Astrocyte (in vitro differentiated cells and primary cell): ENCODE measurements at regions not wholly inside any gene's neighbourhood (a gene's known extent, or its start where the extent isn't known, plus 50 kb on each side); places are given as distances from the start of the nearest gene placed in this dataset.

Experiments used
- DNase-seq: peaks from one replicate; pipeline ENCODE4 v3.0.0-alpha.2; 2010; ENCODE audit warnings: low read depth
- FAIRE-seq: peaks from 2 replicates; lab custom pipeline; 2011; peaks lifted over from hg19 to GRCh38; lab: Jason Lieb, UNC
- H2AFZ ChIP-seq: 2 replicates; pipeline ENCODE4 v1.6.0; 2012; ENCODE audit warnings: low read depth, low read length, inconsistent platforms
- H3K27ac ChIP-seq: 2 replicates; pipeline ENCODE4 v1.5.1; 2011; ENCODE audit warnings: low read depth, low read length, inconsistent platforms
- H3K27me3 ChIP-seq: 2 replicates; pipeline ENCODE4 v1.6.0; 2011; ENCODE audit warnings: low read length, inconsistent platforms; ENCODE audit not compliant: insufficient read depth
- H3K36me3 ChIP-seq: 2 replicates; pipeline ENCODE4 v1.5.1; 2011; ENCODE audit warnings: low read length, inconsistent platforms; ENCODE audit not compliant: insufficient read depth
- H3K4me1 ChIP-seq: 2 replicates; pipeline ENCODE4 v1.5.1; 2011; ENCODE audit warnings: low read length, inconsistent platforms; ENCODE audit not compliant: insufficient read depth
- H3K4me2 ChIP-seq: 2 replicates; pipeline ENCODE4 v1.6.0; 2012; ENCODE audit warnings: low read length, inconsistent platforms
- H3K4me3 ChIP-seq: 2 replicates; pipeline ENCODE4 v1.5.1; 2011; ENCODE audit warnings: low read depth, mild to moderate bottlenecking, low read length, inconsistent platforms; ENCODE audit not compliant: insufficient read depth
- H3K79me2 ChIP-seq: 2 replicates; pipeline ENCODE4 v1.6.0; 2012; ENCODE audit warnings: mild to moderate bottlenecking, low read length, inconsistent platforms; ENCODE audit not compliant: insufficient read depth
- H3K9ac ChIP-seq: 2 replicates; pipeline ENCODE4 v1.6.0; 2012; ENCODE audit warnings: mild to moderate bottlenecking, low read length, inconsistent platforms
- H3K9me3 ChIP-seq: 2 replicates; pipeline ENCODE4 v1.5.1; 2012; ENCODE audit warnings: low read depth, mild to moderate bottlenecking, low read length, inconsistent platforms; ENCODE audit not compliant: insufficient read depth
- H4K20me1 ChIP-seq: 2 replicates; pipeline ENCODE4 v1.6.0; 2012; ENCODE audit warnings: low read length, inconsistent platforms; ENCODE audit not compliant: insufficient read depth
- H3K27ac Mint-ChIP-seq: one replicate; pipeline ENCODE4 v1.8.0; 2021; ENCODE audit warnings: mild to moderate bottlenecking, mixed read lengths; ENCODE audit not compliant: unreplicated experiment
- H3K27me3 Mint-ChIP-seq: one replicate; pipeline ENCODE4 v1.8.0; 2021; ENCODE audit warnings: low read depth, mixed read lengths; ENCODE audit not compliant: unreplicated experiment
- H3K36me3 Mint-ChIP-seq: one replicate; pipeline ENCODE4 v1.8.0; 2021; ENCODE audit warnings: low read depth, mixed read lengths; ENCODE audit not compliant: unreplicated experiment
- H3K4me1 Mint-ChIP-seq: one replicate; pipeline ENCODE4 v1.8.0; 2021; ENCODE audit warnings: low read depth, mixed read lengths; ENCODE audit not compliant: unreplicated experiment
- H3K4me3 Mint-ChIP-seq: one replicate; pipeline ENCODE4 v1.8.0; 2021; ENCODE audit warnings: mild to moderate bottlenecking, moderate library complexity, mixed read lengths; ENCODE audit not compliant: unreplicated experiment
- H3K9me3 Mint-ChIP-seq: one replicate; pipeline ENCODE4 v1.8.0; 2021; ENCODE audit warnings: mild to moderate bottlenecking, mixed read lengths; ENCODE audit not compliant: unreplicated experiment
- EZH2 ChIP-seq: IDR thresholded peaks from 2 replicates; pipeline ENCODE4 v1.6.1; 2012; ENCODE audit warnings: mild to moderate bottlenecking, low read length, inconsistent platforms; ENCODE audit not compliant: insufficient read depth
- TF ChIP-seq, protein P1 (sequence below): IDR thresholded peaks from 2 replicates; pipeline ENCODE4 v1.5.1; 2011; ENCODE audit warnings: low read depth, mild to moderate bottlenecking, inconsistent platforms, low read length, moderate library complexity; ENCODE audit not compliant: insufficient read depth

DNA sequence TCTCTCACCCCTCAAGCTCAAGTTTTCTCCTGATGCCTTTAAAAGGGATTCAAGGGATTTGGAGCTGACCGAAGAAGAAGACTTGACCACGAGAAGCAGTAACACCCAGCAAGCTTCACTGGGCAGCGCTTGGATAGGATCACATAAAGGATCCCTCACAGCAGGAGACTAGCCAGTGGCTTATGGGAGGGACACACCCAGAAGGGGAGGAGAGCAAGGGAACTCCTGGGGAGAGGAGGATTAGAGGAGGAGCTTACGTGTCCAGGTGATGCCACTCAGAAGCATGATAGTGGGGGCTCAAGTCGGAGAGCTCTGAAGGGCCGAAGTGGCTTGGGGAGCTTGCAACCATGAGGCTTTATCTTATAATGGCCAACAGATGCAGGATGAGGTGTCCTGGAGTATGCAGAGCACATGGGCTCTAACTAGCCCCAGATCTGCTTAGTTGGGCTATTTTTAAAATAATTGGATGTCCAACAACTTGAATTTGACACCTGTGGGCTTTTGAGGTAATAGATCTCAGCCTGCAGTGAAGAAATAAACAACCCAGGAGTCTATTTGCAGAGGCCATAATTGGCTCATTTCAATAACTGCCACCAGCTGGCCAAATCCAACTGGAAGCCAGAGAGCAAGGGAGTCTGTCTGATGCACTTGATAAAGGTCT, 137.9 kb upstream of the EXOC2 start:
- H3K79me2 ChIP-seq, result no peaks in the 10 kb centered on the region
- H3K36me3 ChIP-seq, result no peaks in the 10 kb centered on the region
- H3K27ac ChIP-seq, result no peak overlapping the region
- FAIRE-seq (no peak), DNase-seq (no peak)
- Mint-ChIP-seq H3K27ac (no peak overlapping the region), H3K36me3 (no peaks in the 10 kb centered on the region), H3K27me3 (no peaks in the 10 kb centered on the region), H3K4me1 (peaks cover 21% of the 10 kb centered on the region), H3K9me3 (peaks cover 30% of the 10 kb centered on the region), H3K4me3 (no peak overlapping the region)
- H3K9me3 ChIP-seq, result peaks cover 5% of the 10 kb centered on the region
- H2AFZ ChIP-seq, result no peak overlapping the region
- no peak overlapping the region for H3K4me3 ChIP-seq
- no peak overlapping the region for H3K4me2 ChIP-seq
- H3K9ac ChIP-seq, result no peak overlapping the region
- TF ChIP-seq, protein P1, sequence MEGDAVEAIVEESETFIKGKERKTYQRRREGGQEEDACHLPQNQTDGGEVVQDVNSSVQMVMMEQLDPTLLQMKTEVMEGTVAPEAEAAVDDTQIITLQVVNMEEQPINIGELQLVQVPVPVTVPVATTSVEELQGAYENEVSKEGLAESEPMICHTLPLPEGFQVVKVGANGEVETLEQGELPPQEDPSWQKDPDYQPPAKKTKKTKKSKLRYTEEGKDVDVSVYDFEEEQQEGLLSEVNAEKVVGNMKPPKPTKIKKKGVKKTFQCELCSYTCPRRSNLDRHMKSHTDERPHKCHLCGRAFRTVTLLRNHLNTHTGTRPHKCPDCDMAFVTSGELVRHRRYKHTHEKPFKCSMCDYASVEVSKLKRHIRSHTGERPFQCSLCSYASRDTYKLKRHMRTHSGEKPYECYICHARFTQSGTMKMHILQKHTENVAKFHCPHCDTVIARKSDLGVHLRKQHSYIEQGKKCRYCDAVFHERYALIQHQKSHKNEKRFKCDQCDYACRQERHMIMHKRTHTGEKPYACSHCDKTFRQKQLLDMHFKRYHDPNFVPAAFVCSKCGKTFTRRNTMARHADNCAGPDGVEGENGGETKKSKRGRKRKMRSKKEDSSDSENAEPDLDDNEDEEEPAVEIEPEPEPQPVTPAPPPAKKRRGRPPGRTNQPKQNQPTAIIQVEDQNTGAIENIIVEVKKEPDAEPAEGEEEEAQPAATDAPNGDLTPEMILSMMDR, result no peak
- TF ChIP-seq EZH2, result no peak
- H3K27me3 ChIP-seq, result no peaks in the 10 kb centered on the region
- no peaks in the 10 kb centered on the region for H3K4me1 ChIP-seq
- H4K20me1 ChIP-seq, result no peaks in the 10 kb centered on the region

DNA sequence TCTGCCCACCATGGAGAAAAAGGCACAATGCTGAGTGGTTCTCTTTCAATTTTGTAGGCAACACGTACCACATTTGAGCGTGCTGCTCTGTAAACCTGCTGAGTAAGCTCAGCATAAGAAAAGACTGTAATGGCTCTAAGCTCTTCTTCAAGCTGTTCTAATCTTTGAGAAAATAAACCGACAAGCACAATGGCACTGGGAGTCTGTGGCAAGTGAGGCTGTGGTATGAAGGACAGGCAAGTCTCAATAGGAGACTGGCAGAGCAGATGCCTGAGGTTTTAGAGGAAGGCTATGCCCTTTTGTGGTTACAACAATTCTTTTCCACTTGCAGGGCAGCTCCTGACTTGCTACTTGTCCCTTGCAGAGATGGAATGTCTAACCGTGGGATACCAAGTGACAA, 136.7 kb upstream of the EXOC2 start:
- Mint-ChIP-seq H3K27me3 (peaks cover 2% of the 10 kb centered on the region), H3K36me3 (no peaks in the 10 kb centered on the region), H3K27ac (no peak overlapping the region), H3K4me1 (peaks cover 11% of the 10 kb centered on the region), H3K9me3 (peaks cover 36% of the 10 kb centered on the region), H3K4me3 (peak overlapping the region; percentile 12)
- Histone ChIP-seq H4K20me1 (no peaks in the 10 kb centered on the region), H3K36me3 (no peaks in the 10 kb centered on the region), H3K9me3 (peaks cover 5% of the 10 kb centered on the region), H3K9ac (no peak overlapping the region), H3K79me2 (no peaks in the 10 kb centered on the region), H3K4me2 (no peak overlapping the region), H3K4me3 (no peak overlapping the region), H3K4me1 (no peaks in the 10 kb centered on the region), H3K27me3 (no peaks in the 10 kb centered on the region), H3K27ac (no peak overlapping the region), H2AFZ (no peak overlapping the region)
- TF ChIP-seq, protein P1, result no peak
- TF ChIP-seq EZH2, result no peak
- DNase-seq (no peak), FAIRE-seq (no peak)

DNA sequence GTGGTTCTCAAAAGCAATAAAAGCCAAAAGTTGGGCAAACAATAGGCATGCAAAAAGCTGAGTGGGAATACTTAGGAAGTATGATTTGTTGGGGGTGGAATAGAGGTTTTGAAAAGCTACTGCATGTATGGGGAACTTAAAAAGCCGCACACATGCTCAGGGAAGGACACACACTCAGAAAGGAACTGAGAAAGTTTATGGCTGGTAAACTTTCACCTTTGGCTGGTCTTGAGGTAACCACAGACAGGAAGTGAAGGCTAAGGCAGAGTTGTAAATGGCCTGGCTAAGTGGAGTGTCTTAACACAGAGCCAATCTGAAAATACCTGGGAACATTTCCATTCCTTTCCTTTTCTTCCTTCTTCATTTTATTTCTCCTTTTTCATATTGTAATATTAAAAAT, 134.5 kb upstream of the EXOC2 start:
- DNase-seq (no peak), FAIRE-seq (no peak)
- Histone ChIP-seq H3K27me3 (no peaks in the 10 kb centered on the region), H3K27ac (no peak overlapping the region), H3K9me3 (peaks cover 5% of the 10 kb centered on the region), H3K79me2 (no peaks in the 10 kb centered on the region), H3K4me3 (no peak overlapping the region), H4K20me1 (no peaks in the 10 kb centered on the region), H2AFZ (no peak overlapping the region), H3K36me3 (no peaks in the 10 kb centered on the region), H3K4me1 (no peaks in the 10 kb centered on the region), H3K9ac (no peak overlapping the region), H3K4me2 (no peak overlapping the region)
- Mint-ChIP-seq H3K4me1 (peaks cover 9% of the 10 kb centered on the region), H3K27me3 (peaks cover 5% of the 10 kb centered on the region), H3K27ac (no peak overlapping the region), H3K4me3 (no peak overlapping the region), H3K9me3 (peaks cover 35% of the 10 kb centered on the region), H3K36me3 (no peaks in the 10 kb centered on the region)
- no peak for TF ChIP-seq EZH2
- TF ChIP-seq, protein P1, result no peak
